Ovary (tissue), 7 donors: ENCODE measurements at regions not wholly inside any gene's neighbourhood (a gene's known extent, or its start where the extent isn't known, plus 50 kb on each side); places are given as distances from the start of the nearest gene placed in this dataset.
"Not testable (repeated sequence)": the region's sequence is repeated elsewhere in the genome, so short reads cannot be mapped to it uniquely, and the experiment has no call there.

ENCODE experiments used
- DNase-seq, 5 donors: peaks; one replicate each; pipeline ENCODE4 v3.0.0-alpha.2; 2019 to 2020
- H3K27ac ChIP-seq, 2 donors: fragments of 200-600 bp; one replicate each; pipeline versions ENCODE4 v1.5.1 to v1.8.0; 2019 to 2022
- H3K27me3 ChIP-seq: fragments of 200-600 bp; one replicate; pipeline ENCODE4 v1.8.0; 2022
- H3K36me3 ChIP-seq: fragments of 200-600 bp; sonication (generic); one replicate; pipeline ENCODE4 v1.5.1; 2019
- H3K4me1 ChIP-seq: one replicate; pipeline ENCODE4 v1.8.1; 2013; ENCODE audit warnings: mild to moderate bottlenecking, moderate library complexity; ENCODE audit not compliant: insufficient read depth
- H3K4me3 ChIP-seq: fragments of 200-600 bp; sonication (generic); one replicate; pipeline ENCODE4 v1.5.1; 2017
- H3K9me3 ChIP-seq, 2 donors: fragments of 200-600 bp in 1 of 2; sonication (generic) in 1 of 2; one replicate each; pipeline versions ENCODE4 v1.5.1 to v1.8.1; 2013 to 2019; ENCODE audit warnings: mild to moderate bottlenecking in 1 of 2, moderate library complexity in 1 of 2
- EP300 ChIP-seq: sonication (generic); formaldehyde crosslinking; IDR thresholded peaks from one replicate; pipeline ENCODE4 v1.6.1; 2017; ENCODE audit warnings: antibody characterized with exemption
- POLR2A ChIP-seq: fragments of 450-650 bp; IDR thresholded peaks from one replicate; pipeline ENCODE4 v1.6.1; 2017; ENCODE audit warnings: antibody characterized with exemption, mild to moderate bottlenecking, moderate library complexity
- WGBS, 3 donors: extraction: QIAGEN DNeasy Blood & Tissue Kit in 1 of 3; methylation state at CpG; one replicate each; pipeline versions ENCODE4 v1.1.5 to v1.1.7; 2013 to 2017; 5-methylcytosine and 5-hydroxymethylcytosine counted together
- intact Hi-C, 4 donors: fragments of 100-400 bp; cut with DNase I; formaldehyde crosslinking; loops; one replicate each; pipeline versions ENCODE4 v1.11.0 to v1.15.1; 2022 to 2023
- TF ChIP-seq, protein P1 (sequence below), 3 donors: fragments of 450-650 bp in 2 of 3; fragments of 200-600 bp in 1 of 3; IDR thresholded peaks; one replicate each; pipeline versions ENCODE4 v1.5.1 to v1.8.0; 2016 to 2022; ENCODE audit warnings: antibody characterized with exemption in 3 of 3, mild to moderate bottlenecking in 1 of 3
- donor health status: DM: no; HTN: no; CAD: no; lungs with moderate emphysema.
- donor health status: DM: no; HTN: no; CAD: no.
- donor health status: Bipolar disorder and iron deficiency.
- donor health status: DM: no; HTN: no; CAD: no.
- donor health status: DM: yes; HTN: yes; CAD: no.

DNA sequence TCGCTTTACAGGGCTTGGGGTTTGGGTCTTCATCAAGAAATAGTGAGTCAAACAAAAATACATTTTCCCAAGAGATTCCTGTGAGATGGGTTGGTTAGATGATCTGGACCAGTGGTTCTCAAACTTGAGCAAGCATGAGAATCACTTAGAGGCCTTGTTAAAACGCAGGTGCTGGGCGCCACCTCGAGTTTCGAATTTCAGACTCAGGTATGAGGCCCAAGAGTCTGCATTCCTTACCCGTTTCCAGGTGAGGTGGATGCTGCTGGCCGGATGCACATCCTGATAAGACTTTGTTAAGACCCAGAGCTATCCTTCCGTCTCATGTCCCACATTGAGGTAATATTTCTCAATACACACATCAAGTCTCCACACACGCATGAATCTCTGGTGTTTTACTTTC lies 707.8 kb upstream of the SALL3 start:
- intact Hi-C loops, result no loop called here
- WGBS, 3 donors, result 83 to 93% (median 89%) methylated on average over 9 of the region's 9 CpGs

DNA sequence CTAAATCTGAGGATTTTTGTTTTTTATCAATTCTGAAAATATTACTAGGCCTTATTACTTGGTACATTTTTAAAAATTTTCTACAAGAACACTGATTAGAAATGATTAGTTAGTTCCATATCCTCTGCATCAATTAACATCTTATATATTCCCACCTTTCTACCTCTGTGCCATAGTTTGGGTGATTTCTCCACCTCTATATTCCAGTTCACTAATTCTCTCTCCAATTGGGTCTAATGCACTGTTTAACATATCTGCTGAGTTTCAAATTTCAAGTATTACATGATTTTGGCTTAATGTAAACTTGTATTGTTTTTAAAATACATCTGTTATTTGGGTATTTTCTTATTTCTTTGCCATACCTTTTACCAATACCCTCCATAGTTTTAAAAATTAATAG lies 705.7 kb upstream of the SALL3 start:
- Histone ChIP-seq H3K27ac (no peak overlapping the region), H3K4me3 (no peak overlapping the region), H3K9me3 (no peaks in the 10 kb centered on the region), H3K36me3 (no peaks in the 10 kb centered on the region), H3K4me1 (no peaks in the 10 kb centered on the region), H3K27me3 (no peaks in the 10 kb centered on the region)
- no peak for DNase-seq
- intact Hi-C loops, result no loop called here
- no peak for TF ChIP-seq EP300
- TF ChIP-seq POLR2A, result no peak
- TF ChIP-seq, protein P1, sequence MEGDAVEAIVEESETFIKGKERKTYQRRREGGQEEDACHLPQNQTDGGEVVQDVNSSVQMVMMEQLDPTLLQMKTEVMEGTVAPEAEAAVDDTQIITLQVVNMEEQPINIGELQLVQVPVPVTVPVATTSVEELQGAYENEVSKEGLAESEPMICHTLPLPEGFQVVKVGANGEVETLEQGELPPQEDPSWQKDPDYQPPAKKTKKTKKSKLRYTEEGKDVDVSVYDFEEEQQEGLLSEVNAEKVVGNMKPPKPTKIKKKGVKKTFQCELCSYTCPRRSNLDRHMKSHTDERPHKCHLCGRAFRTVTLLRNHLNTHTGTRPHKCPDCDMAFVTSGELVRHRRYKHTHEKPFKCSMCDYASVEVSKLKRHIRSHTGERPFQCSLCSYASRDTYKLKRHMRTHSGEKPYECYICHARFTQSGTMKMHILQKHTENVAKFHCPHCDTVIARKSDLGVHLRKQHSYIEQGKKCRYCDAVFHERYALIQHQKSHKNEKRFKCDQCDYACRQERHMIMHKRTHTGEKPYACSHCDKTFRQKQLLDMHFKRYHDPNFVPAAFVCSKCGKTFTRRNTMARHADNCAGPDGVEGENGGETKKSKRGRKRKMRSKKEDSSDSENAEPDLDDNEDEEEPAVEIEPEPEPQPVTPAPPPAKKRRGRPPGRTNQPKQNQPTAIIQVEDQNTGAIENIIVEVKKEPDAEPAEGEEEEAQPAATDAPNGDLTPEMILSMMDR (IDR thresholded peaks at IDR 0.05), result no peak

More for the DNA sequence above, 707.8 kb upstream of the SALL3 start:
- no peak overlapping the region for H3K27ac ChIP-seq
- no peaks in the 10 kb centered on the region for H3K36me3 ChIP-seq
- H3K9me3 ChIP-seq, result no peaks in the 10 kb centered on the region
- no peak for DNase-seq
- no peaks in the 10 kb centered on the region for H3K4me1 ChIP-seq
- H3K4me3 ChIP-seq, result no peak overlapping the region
- no peaks in the 10 kb centered on the region for H3K27me3 ChIP-seq
- TF ChIP-seq EP300 (no peak), POLR2A (no peak)
- TF ChIP-seq, protein P1 (IDR thresholded peaks at IDR 0.05), result no peak

DNA sequence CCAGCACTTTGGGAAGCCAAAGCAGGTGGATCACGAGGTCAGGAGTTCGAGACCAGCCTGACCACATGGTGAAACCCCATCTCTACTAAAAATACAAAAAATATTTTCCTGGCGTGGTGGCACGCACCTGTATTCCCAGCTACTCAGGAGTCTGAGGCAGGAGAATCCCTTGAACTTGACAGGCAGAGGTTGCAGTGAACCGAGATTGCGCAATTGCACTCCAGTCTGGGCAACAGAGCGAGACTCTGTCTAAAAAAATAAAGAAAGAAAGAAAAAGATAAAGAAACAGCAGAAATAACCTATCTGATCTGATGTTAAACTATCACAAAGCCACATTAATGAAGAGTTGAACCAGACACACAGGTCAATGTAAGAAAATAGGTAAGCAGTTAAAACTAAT lies 696.2 kb upstream of the SALL3 start:
- H3K4me3 ChIP-seq, intact Hi-C loops, H3K27me3 ChIP-seq, H3K4me1 ChIP-seq, DNase-seq, H3K9me3 ChIP-seq, H3K36me3 ChIP-seq, H3K27ac ChIP-seq: not testable (repeated sequence)
- 84 to 89% (median 85%) methylated on average over 7 of the region's 7 CpGs for WGBS, 3 donors

DNA sequence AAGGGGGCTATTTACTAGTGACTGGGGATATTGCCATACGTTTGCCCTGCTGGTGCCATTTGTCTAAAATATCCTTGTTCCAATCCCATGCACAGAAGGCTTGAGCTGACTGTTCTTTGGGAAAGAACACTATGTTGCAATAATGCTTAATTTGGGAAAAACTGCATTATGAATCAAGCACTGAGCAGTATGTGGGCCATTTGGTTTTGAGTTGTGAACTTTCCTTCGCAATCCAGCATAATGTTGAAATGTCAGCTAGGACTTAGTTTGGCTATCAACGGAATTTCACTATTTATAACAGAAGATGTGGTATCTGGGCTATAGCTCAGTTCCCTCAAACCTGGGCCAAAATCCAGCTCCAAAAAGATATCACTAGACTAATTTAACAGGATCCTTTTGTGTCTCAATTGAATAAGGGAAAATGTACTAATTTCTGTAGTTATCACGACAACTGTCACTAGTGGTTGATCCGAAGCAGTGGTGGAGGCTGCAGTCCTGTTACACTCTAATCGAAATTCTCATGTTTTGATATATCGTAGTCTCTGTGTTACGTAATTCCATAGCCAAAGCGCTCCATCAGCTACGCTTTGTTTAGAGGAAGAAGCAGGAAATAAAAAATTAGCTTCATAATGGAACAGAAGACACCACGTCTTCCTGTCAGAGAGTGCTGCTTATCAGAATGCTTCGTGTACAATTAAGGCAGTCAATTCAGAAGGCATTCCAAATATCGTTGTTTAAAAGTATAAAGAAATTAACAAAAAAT lies 686.8 kb upstream of the SALL3 start:
- no peaks in the 10 kb centered on the region for H3K27me3 ChIP-seq
- no peaks in the 10 kb centered on the region for H3K4me1 ChIP-seq
- H3K4me3 ChIP-seq, result no peak overlapping the region
- no peak for DNase-seq
- 14 to 16% (median 15%) methylated on average over 13 of the region's 13 CpGs for WGBS, 3 donors
- intact Hi-C loops, result no loop called here
- H3K9me3 ChIP-seq, result no peaks in the 10 kb centered on the region
- TF ChIP-seq EP300 (no peak), POLR2A (no peak)
- TF ChIP-seq, protein P1 (IDR thresholded peaks at IDR 0.05), result no peak
- H3K27ac ChIP-seq, result no peak overlapping the region
- no peaks in the 10 kb centered on the region for H3K36me3 ChIP-seq

DNA sequence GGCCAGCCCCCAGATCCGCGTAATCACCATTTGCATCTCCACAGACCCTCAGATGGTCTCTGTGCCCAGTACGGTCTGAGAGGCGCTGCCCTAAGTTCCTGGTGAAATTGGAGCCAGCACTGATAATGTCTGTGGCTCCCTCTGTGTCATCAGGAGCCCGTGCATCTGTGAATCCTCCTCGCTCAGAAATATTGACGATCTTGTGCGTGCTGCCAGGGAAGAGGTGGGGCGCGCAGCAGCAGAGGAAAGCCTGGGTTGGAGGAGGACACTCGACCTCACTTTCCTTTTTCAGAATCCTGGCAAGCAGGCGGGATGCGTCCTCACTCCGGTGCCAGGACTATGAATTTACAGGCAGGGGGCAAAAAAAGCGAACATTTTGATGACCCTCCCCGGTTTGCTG lies 686.1 kb upstream of the SALL3 start:
- Histone ChIP-seq H3K4me1 (no peaks in the 10 kb centered on the region), H3K9me3 (no peaks in the 10 kb centered on the region), H3K36me3 (no peaks in the 10 kb centered on the region), H3K27ac (no peak overlapping the region), H3K4me3 (no peak overlapping the region), H3K27me3 (no peaks in the 10 kb centered on the region)
- WGBS, 3 donors, result 4 to 18% (median 8%) methylated on average over 16 of the region's 16 CpGs
- TF ChIP-seq, protein P1 (IDR thresholded peaks at IDR 0.05), result no peak
- no peak for TF ChIP-seq POLR2A
- TF ChIP-seq EP300, result no peak
- DNase-seq, result no peak
- intact Hi-C loops, result no loop called here
